DLD1 (cell line): ENCODE measurements at regions not wholly inside any gene's neighbourhood (a gene's known extent, or its start where the extent isn't known, plus 50 kb on each side); places are given as distances from the start of the nearest gene placed in this dataset.

Experiments
- in situ Hi-C: cut with HindIII; loops from 2 replicates; pipeline ENCODE4 v1.10.0; 2017; ENCODE audit warnings: low sequenced_read_pairs

GRCh38 chr6:6834356-6835222 is 246.1 kb downstream of the LY86 start:
- in situ Hi-C loops = no loop called here

DNA sequence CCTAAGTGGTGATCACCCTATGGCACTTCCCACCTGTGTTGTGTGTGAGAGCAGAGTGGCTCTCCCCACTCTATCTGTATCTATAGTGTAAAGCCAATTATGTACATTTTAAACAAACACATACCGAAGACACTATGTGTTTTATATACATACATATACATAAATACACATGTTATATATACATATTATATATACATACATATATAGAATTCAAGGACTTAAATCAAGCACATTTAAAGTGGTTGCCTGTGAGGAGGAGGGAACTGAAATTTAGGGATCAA is 246.6 kb downstream of the LY86 start:
- in situ Hi-C loops = no loop called here

DNA sequence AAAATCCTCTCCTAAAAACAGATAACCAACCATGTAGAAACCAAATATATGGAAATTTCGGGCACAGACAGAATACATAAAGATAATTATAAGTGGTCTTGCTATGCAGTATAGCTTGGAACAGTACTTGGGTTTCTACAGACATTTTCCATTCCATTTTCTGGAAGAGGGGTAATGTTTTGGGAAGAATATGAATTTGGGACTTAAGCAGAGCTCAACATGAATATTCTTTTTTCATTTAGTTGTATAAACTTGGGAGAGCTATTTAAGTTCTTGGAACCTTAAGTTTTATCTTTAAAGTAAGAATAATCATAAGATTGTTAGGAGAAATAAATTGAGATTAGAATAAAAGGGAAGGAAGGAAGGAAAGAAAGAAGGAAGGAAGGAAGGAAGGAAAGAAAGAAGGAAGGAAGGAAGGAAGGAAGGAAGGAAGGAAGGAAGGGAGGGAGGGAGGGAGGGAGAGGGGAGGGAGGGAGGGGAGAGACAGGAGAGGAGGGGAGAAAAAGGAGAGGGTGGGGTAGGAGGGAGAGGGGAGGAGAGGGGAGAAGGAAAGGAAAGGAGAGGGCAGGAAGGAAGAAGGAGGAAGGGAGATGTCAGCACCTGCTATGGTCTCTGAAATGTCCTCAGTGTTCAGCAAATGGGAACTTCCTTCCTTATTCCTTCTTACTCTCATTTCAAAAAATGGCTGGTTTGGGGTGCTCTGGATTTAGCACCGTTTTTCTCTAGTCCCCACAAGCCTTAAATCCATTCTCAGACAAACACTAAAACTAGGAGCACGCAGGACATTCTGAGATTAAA is 248.3 kb downstream of the LY86 start:
- in situ Hi-C loops = no loop called here

GRCh38 chr6:6837541-6838080 is 249.1 kb downstream of the LY86 start:
- in situ Hi-C loops = no loop called here

GRCh38 chr6:6840831-6841291 is 252.3 kb downstream of the LY86 start:
- in situ Hi-C loops = loop anchor here (5.0 kb wide), 1 partner anchor 59 kb away; no protein-coding TSS in a partner anchor

DNA sequence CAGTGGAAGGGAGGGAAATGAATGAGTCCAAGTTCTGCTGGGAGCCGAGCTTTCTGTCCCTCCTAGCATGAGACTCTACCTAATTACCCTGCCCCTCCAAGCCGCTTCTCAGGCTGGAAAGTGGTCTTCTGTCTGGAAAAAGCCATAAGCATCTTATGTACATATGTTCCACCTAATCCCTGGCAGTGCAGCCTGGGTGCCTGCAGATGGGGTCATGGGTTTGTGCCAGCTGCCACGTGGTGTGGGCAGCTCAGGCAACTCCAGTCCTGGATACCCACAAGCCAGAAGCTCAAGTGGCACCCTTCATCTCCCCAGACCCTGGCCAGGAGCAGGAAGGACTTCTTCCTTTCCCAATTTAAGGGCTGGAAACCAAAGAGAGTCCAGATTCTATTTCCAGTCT is 253.1 kb downstream of the LY86 start:
- in situ Hi-C loops = loop anchor here (5.0 kb wide), 1 partner anchor 59 kb away; no protein-coding TSS in a partner anchor

DNA sequence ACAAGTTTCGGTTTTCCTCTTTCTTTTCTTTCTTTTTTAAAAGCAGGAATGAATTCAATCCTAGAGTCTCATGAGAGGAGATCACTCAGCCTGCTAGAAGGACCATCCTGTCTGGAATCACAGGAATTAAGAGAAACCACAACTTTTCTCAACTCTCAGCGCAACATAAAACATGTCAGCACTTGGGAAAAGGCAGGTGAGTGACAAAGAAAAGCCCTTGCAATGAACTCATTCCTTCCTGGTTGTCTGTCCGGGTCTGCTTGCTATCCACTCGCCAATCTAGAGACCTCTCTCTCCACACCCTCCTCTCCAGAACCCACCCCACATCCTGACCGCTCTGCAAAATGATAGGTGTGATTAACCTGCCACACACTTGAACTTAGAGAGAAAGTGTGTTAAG is 253.8 kb downstream of the LY86 start:
- in situ Hi-C loops = loop anchor here (5.0 kb wide), 1 partner anchor 60 kb away; no protein-coding TSS in a partner anchor

DNA sequence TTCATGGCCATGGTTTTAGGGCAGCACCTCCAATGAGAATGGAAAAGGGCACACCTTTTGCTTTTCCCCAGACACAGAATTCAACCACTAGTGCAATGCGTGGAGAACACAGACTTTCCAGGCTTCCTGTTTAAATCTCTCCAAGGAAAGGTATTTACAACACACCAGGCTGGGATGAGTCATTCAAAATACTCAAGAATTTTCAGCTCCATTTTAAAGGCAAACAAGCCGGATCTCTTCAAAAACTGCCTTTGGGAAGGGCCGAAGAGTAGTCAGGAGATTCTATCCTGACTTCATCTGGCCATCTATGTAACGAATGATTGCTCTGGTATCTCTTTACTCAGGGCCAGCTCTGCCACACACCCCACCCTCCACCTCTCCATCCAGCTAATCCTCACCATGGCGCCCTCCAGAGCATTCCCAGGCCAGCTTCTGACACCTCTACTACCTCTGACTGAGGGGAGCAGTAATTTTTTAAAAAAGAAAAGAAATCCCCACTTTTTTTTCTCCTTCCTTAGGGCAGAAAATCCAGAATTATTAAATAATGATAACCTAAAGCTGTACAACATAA is 254.6 kb downstream of the LY86 start:
- in situ Hi-C loops = loop anchor here (5.0 kb wide), 1 partner anchor 61 kb away; no protein-coding TSS in a partner anchor

DNA sequence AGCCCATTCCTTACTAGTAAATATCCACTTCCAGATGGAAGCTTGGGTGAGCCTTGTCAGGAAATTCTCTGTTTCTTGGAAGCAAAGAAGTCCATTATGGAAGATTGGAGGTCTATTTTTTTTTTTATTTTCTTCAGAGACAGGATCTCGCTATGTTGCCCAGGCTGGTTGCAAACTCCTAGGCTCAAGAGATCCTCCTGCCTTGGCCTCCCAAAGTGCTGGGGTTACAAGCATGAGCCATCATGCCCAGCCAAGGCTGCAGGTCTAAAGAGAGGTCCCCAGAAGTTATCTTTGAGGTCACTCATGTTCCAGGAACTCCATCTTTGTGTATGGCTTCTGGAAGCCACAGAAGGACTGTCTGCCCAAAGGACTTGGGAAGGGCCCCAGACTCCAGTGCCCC is 255.3 kb downstream of the LY86 start:
- in situ Hi-C loops = loop anchor here (5.0 kb wide), 1 partner anchor 61 kb away; no protein-coding TSS in a partner anchor

DNA sequence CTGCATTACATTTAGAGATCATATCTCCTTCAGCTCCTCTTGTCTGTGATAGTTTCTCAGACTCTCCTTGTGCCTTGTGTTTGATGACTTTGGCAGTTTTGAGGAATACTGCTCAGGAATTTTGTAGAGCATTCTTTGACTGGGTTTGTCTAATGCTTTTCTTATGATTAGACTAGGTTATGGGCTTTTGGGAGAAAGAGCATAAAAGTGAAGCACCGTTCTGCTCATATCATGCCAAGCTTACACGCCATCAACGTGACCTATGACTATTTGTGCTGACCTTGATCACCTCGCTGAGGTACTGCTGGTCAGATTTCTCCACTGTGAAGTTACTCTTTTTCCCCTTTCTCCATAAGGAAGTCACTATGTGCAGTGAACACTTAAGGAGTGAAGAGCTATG is 256.0 kb downstream of the LY86 start:
- in situ Hi-C loops = loop anchor here (5.0 kb wide), 1 partner anchor 62 kb away; no protein-coding TSS in a partner anchor

- in situ Hi-C loops = no loop called here
Observed at GRCh38 chr6:6845603-6846002, 257.1 kb downstream of the LY86 start.

GRCh38 chr6:6847591-6847990 is 259.1 kb downstream of the LY86 start:
- in situ Hi-C loops = no loop called here

DNA sequence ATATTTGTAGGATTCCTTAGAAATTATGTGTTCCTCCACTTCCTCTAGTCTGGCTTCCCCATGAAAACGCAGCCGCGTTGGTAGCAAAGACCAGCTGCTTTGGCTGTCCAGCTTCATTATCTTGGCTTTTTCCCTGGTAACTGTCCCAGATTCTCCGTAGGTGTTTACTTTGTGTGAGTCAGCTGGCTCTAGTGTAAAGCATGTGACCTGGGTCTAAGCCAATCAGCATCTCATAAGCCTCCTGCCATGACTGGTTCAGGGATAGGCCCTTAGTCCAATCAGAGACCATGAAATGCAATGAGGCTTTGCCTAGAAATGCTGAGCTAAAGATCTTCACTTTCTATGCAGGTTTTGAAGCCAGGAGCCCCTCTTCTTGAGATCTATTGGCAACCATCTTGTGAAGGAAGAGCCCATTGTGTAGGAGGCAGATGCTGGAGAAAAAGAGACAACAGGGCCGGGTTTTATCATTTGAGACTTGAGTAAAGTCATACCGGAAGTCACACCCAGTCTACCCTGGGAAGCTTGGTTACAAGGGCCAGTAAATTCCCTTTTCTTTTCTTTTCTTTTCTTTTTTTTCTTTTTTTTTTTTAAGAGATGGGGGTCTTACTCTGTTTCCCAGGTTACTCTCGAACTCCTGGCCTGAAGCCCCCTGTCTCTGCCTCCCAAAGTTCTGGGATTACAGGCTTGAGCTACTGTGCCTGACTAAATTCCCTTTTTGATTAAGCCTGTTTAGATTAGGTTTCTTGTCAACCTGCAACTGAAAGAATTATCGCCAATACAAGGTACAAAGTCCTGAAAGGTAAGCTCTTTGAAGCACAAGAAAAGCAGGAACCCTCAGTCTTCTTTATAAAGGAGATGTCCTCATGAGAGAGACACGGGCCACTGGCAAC is 256.5 kb upstream of the RREB1 start:
- in situ Hi-C loops = no loop called here

DNA sequence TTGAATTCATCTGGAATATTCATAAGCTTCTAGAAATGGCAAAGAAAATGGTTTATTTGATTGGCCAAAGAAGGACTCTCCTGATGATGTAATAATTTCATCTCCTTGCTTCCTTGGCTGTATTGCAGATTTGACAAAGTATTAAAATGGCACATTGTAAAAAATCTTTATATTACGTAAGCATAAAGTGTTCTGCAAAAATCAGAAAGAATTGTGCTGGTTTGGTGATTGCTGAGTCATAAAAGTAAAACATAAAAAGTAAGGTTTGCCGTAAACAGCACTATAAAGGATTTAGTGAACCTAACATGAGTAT is 255.9 kb upstream of the RREB1 start:
- in situ Hi-C loops = no loop called here

DNA sequence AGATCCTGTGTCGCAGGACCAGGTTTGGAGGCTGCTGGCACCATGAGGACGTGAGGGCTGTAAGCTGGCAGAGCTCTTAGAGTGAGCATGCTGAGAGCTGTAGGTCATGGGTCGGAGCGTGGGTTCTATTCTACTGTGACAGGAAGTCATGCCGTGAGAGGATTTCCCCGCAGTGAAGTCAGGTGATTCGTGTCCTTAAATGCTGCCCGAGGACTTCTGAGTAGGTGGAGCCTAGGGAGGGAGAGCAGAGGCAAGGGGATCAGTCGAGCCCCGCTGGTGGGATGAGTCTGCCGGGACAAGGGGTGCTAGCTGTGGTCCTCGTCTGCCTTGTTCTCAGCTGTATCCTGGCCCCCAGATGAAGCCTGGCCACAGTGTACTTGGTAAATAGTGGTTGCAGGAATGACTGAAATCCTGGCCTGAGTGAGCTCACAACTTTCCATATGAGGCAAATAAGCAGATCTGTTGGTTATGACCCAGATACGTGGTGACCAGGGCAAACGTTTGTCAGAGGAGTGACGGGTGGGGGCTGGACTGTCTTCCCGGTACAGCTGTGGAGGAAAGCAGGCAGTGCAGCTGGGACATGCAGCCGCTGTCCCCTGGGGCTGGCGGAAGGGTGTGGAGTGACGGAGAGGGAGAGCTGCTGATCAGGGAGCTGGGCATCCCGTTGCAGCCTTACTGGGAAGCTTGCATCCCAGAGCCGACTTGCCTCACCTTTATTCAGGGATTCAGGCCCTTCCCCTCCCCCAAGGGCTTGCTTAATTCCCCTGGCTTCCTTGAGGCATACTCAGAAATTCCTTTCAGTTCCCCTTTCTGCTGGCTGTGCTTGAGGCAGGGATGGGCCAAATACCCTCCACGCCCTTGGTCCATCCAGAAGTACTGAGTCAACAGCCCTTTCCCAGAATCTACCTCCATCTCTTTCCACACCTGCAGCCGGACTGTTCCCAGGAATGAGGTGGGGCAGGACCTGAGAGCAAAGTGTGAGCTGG is 250.9 kb upstream of the RREB1 start:
- in situ Hi-C loops = no loop called here

DNA sequence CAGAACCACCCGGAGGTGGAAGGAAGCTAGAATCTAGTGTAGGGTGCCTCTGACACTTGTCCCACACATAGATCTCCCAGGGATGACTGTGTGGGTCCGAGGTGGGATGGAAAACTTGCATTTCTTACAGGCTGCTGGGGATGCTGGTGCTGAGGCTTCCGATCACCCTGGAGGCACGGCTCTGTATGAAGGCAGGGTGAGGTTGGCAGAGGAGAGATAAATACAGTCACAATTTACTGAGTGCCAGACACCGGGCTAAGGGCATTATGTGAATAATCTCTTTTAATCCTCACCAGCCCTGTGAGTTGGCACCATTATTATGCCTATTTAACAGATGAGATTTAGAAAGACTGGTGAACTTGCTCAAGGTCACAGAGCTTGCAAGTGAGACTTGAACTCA is 250.2 kb upstream of the RREB1 start:
- in situ Hi-C loops = no loop called here

- in situ Hi-C loops = no loop called here
Observed at GRCh38 chr6:6858533-6858982, 249.2 kb upstream of the RREB1 start.

DNA sequence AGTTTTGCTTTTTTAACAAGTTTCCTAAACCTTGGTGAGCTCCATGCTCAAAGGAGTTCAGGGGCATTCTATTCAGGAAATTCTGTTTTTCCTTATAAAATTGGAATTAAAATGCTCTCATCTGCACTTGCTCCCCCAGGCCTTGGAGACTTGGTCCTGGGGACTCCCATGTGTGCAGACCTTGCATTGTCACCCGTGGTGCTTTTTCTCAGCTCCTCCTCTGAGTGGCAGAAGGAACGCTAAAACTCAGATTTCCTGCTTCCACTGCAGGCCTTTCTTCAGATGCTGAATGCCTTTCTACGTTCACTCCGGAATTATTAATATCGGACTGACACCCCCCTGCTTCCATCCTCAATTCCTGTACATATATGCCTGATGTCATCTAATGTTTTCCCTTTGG is 248.7 kb upstream of the RREB1 start:
- in situ Hi-C loops = no loop called here

- in situ Hi-C loops = no loop called here
Observed at GRCh38 chr6:6859722-6860121, 248.0 kb upstream of the RREB1 start.
